DMS114 treated with DMSO at 0.1 percent for 48 hours (cell line): ENCODE measurements at regions not wholly inside any gene's neighbourhood (a gene's known extent, or its start where the extent isn't known, plus 50 kb on each side); places are given as distances from the start of the nearest gene placed in this dataset.
A peak's percentile ranks its signal among the peaks of the same experiment; 100 is the strongest.
"Not testable (repeated sequence)": the region's sequence is repeated elsewhere in the genome, so short reads cannot be mapped to it uniquely, and the experiment has no call there.

Experiments
- DNase-seq: peaks from one replicate; lab custom pipeline; 2025; ENCODE audit not compliant: unreplicated experiment; lab: John Stamatoyannopoulos, UW

DNA sequence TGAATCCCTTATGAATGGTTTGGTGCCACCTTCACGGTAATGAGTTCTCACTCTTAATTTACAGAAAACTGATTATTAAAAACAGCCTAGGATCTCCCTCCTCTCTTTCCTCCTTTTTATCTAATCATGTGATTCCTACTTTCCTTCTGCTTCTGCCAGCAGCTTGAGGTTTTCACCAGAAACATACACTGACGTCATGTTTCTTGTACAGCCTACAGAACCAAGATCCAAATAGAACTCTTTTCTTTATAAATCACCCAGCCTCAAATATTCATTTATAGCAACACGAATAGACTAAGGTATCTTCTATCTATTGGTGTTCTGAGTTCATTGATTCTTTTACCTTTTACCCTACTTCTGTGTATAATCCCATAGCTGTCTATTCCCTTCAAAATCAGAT is 388.9 kb upstream of the CDH10 start:
- DNase-seq = no peak

GRCh38 chr5:25029004-25029403 is 384.2 kb upstream of the CDH10 start:
- DNase-seq = no peak

DNA sequence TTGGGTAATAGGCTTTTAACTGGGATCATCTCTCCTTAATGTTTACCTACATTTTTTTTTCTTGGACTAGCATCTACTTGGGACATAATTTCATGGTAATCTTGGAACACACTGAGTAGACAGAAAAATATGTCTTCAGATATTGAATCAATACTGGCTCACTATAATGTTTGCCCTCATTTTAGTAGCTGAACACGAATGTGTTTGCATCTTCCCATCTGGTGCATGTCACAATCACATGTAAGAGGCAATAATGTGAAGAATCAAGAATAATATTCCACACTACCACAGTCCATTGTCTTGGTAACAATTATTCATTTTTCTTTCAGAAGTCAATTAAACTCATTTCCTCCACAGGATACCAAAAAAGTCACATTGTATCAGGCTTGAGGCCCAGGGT is 382.7 kb upstream of the CDH10 start:
- DNase-seq = no peak

DNA sequence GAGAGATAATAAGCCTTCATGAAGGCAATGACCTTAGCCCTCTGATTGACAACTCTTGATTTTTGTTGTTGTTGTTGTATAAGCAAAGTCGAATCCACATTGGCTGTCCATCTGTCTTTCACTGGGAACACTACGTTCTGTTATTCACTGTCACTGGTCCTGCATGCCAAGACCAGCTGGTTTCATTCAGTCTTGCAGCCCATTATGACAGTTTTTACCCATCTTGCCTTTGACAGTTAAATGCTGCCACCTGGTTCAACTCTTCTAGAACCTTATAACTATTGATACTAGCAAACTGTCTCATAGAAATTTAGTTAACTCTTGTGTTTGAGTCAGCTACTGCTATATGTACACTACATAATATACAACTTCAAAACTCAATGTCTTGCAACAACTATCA is 382.3 kb upstream of the CDH10 start:
- no peak for DNase-seq

GRCh38 chr5:25025831-25026230 is 381.1 kb upstream of the CDH10 start:
- no peak for DNase-seq

- no peak for DNase-seq
These were observed 375.7 kb upstream of the CDH10 start for GRCh38 chr5:25020454-25020853.

DNA sequence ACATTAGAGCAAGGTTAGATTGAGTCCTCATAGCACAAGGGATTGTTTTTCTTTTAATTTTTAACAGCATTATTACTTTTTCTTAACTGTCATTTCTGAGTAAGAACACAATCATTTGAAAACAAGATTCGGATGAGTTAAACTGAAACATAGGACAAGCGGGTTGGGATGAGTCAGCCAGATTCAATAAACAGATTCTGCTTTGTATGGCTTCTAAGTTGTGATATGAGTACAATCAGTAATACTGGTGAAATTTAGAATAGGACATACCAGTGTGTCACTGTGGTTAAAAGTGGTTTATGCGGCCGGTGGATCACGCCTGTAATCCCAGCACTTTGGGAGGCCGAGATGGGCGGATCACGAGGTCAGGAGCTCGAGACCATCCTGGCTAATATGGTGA is 364.3 kb upstream of the CDH10 start:
- no peak for DNase-seq

DNA sequence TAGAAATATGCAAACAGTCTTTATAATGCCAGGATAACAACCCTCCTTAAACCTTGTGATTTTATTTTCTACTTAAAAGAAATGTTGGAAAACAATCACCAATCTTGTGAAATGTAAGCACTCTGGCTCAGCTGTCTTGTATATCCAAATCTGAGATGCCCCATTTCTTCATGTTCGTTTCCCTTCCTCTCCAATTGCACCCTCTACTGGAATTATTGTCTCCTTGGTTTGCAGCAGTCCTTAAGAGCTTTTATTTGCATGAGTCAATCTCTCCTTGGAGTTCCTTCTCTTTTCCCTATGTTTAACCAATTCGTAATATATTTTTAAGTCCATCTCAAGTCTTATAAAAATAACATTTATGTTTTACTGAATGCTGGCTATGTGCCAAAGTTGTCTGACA is 362.0 kb upstream of the CDH10 start:
- DNase-seq = peak; percentile 13

DNA sequence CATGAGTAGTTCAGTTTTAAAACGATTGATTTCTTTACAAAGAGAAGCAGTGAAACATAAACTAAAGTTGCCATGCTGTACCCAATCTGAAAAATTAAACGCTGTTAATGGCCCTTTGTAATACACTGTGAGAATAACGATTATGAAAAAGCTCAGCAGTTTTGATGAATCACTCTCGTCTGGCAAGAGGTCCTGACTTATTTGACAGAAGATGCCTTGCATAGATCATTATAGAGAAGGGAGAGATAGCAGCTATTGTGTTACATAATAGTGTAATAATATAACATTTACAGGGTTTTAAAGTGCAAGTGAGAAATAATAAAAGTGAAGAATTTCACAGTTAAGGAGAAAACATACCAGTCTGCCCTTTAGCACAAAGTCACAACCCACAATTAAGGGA is 361.5 kb upstream of the CDH10 start:
- DNase-seq = no peak

DNA sequence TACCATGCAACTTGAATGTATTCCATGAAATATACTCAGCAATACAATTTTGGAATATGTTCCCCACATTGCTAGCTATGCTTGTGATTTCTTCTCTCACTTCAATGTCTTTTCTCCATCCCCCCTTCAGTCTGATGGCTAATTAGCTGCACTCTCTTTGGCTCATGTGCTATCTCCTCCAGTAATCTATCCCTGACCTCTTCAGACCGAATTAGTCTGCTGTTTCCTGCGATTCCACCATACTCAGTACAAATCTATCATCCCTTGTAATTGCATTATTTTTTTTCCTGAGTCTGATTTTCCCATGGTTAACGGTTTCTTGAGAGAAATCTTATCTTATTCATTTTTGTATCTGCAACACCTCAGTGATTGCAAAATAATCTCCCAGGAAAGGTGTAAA is 360.7 kb upstream of the CDH10 start:
- no peak for DNase-seq

DNA sequence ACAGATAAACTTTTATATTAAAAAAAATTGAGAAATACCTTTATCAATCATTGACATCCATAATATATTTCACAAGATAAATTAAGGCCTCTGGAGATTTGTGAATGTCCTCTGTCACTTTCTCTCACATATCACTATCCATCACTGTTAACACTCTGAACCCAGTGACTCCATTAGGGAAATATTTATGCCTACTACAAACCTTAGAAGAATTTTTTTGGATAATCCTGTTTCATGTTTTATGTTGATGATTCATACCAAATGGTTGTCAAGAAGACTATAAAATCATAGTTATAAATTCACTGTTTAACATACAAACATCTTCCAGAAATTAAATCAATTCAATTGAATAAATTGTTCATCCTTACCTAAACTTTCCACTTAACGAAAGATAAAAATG is 357.6 kb upstream of the CDH10 start:
- DNase-seq = no peak

DNA sequence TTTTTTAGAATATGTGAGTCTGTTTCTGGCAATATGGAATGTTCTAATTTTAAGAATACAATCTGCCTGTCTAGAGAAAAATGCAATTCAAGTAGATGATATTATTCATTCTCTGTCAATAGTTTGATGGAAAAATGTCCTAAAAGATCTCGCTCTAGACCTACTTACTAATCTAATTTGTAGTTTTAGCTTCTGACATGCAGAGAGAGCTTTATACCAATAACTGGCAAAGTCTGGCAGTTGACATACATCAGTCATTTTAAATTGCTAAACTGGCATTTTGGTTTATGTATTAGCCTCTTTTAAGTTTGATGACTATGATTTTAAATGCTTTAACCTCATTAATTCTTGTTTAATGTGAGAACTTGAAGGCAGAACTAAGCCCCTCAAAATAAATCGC is 355.0 kb upstream of the CDH10 start:
- DNase-seq = no peak

- no peak for DNase-seq
These were observed 353.9 kb upstream of the CDH10 start for GRCh38 chr5:24998641-24999040.

DNA sequence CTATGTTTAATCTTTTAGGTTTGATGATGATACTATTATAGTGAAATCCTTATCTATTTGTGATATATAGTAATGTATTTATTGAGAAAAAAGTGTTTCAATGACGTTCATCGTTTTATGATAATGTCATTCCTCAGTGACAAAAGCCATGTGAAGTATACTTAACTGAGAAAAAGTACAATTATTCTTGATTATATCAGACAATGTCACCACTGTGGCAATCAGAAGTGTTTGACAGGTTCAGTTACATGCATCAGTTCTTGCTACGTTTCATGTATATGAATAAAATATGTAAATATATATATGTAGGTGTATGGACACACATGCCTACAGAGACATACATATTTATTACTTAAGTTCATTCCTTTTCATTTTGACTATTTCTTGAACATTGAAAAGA is 341.5 kb upstream of the CDH10 start:
- DNase-seq = no peak

DNA sequence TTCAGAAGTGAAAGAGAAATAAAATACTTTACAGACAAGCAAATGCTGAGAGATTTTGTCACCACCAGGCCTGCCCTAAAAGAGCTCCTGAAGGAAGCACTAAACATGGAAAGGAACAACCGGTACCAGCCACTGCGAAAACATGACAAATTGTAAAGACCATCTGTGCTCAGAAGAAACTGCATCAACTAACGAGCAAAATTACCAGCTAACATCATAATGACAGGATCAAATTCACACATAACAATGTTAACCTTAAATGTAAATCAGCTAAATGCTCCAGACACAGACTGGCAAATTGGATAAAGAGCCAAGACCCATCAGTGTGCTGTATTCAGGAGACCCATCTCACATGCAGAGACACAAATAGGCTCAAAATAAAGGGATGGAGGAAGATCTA is 333.8 kb upstream of the CDH10 start:
- DNase-seq = not testable (repeated sequence)

DNA sequence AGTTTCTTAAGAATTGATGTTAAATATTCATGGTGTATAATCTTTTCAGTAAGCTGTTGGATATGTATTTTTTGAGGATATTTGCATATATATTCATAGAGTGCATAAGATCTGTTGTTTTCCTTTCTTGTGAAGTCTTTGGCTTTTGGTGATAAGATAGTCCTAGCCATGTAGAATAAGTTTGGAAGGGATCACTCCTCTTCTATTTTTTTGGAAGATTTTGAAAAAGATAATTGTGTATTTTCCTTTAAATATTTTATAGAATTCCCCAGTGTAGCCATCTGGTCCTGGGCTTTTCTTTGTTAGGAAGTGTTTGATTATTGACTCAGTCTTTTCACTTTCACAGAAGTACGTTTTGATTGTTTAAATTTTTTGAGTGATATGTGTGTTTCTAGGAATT is 318.8 kb upstream of the CDH10 start:
- no peak for DNase-seq

DNA sequence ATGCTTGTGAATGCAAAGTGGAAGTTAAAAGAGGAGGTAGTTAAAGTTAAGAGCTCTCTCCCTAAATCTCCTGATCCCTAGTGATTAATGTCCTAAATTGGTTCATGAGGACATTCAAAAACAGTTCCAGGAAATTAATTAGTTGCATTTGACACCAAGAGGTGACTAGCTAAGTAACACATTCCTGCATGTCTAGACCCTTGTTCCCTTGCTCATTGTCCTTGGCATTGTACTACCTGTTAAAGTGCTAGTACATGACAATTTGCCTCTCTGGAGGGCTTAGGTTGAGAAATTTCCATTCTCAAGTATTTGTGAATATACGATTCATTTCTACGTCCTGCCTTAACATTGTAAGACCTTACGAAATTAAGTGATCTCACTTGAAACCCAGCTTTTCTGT is 278.6 kb upstream of the CDH10 start:
- no peak for DNase-seq

GRCh38 chr5:24918676-24919075 is 273.9 kb upstream of the CDH10 start:
- DNase-seq = no peak

GRCh38 chr5:24916863-24917262 is 272.1 kb upstream of the CDH10 start:
- DNase-seq = no peak

DNA sequence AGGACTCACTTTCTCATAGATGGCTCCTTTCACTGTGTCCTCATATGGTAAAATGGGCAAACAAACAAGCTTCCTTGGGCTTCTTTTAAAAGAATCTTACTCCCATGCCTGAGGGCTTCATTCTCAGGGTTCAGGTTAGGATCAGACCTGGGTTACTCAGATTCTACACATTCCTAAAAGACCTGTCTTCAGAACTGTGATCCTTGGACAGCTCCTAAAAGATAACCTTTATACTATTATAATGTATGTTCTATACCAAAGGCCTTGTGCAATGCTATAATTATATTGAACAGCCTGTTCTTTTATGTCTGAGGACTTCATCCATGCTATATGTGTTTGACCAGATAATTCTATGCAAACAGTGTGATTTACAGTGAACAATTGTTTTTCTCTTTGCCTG is 264.4 kb upstream of the CDH10 start:
- DNase-seq = no peak

GRCh38 chr5:24906689-24907088 is 261.9 kb upstream of the CDH10 start:
- DNase-seq = no peak

DNA sequence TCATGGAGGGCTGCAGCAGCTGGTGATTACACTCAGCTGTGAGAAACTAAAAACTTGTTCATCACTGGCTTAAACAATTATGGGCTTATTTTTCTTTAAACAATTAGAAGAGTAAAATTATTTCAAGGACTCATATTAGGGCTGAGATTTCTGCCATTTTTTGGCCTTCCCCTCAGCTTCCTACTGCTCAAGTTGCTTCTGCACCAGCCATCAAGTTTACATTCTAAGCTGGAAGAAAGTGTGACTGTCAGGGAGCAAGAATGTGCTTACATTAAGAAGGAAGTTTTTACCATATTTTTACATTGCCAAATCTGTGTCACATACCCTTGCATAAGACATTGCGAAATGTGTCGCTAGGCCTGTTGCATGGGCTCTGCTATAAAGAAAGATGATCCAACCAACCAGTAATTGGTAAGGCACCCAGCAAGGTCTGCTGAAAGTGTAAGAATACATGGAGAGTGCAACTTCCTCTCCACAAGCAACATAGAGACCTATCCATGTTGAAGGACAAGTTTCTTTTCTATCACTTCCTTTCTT is 260.3 kb upstream of the CDH10 start:
- DNase-seq = no peak

DNA sequence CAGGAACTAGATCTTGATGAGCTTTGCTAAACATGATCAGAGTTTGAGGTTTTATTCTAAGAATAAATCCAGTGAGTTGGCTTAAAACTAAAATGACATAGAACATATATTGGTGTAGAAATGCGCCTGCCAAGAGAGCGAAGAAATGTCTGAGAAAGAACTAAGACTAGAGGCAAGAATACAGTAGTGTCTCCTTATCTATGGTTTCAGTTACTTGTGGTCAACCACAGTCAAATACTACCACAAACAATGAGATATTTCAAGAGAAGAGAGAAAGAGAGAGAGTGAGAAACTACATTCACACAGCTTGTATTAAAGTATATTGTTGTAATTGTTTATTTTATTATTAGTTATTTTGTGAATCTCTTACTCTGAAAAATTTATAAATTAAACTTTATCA is 254.4 kb upstream of the CDH10 start:
- no peak for DNase-seq

- no peak for DNase-seq
These were observed 219.5 kb upstream of the CDH10 start for GRCh38 chr5:24864244-24864643.
